GM23248 (cell line): ENCODE measurements at regions not wholly inside any gene's neighbourhood (a gene's known extent, or its start where the extent isn't known, plus 50 kb on each side); places are given as distances from the start of the nearest gene placed in this dataset.

ENCODE experiments used
- DNase-seq: peaks from one replicate; pipeline ENCODE4 v3.0.0-alpha.2; 2015
- H2AFZ ChIP-seq: fragments of 200-600 bp; sonication (generic); 2 replicates; pipeline ENCODE4 v1.6.1; 2016; ENCODE audit warnings: antibody characterized with exemption
- H3F3A ChIP-seq: fragments of 200-600 bp; sonication (generic); 2 replicates; pipeline ENCODE4 v1.6.1; 2016; ENCODE audit warnings: mild to moderate bottlenecking, antibody characterized with exemption, mixed run types; ENCODE audit not compliant: insufficient read depth
- H3K27ac ChIP-seq: fragments of 200-600 bp; sonication (generic); 2 replicates; pipeline ENCODE4 v1.5.1; 2016; ENCODE audit warnings: mild to moderate bottlenecking
- H3K27me3 ChIP-seq: fragments of 200-600 bp; sonication (generic); replicated peaks from 2 replicates; pipeline ENCODE4 v1.6.1; 2016; ENCODE audit warnings: mild to moderate bottlenecking; ENCODE audit not compliant: insufficient read depth
- H3K36me3 ChIP-seq: fragments of 200-600 bp; sonication (generic); 2 replicates; pipeline ENCODE4 v1.6.1; 2016; ENCODE audit warnings: low read depth, mild to moderate bottlenecking
- H3K4me1 ChIP-seq: fragments of 200-600 bp; sonication (generic); 2 replicates; pipeline ENCODE4 v1.6.1; 2016; ENCODE audit warnings: mild to moderate bottlenecking; ENCODE audit not compliant: insufficient read depth
- H3K4me2 ChIP-seq: fragments of 200-600 bp; sonication (generic); one replicate; pipeline ENCODE4 v1.6.1; 2016; ENCODE audit warnings: mild to moderate bottlenecking; ENCODE audit not compliant: unreplicated experiment
- H3K4me3 ChIP-seq: fragments of 200-600 bp; sonication (generic); 2 replicates; pipeline ENCODE4 v1.5.1; 2016; ENCODE audit warnings: mild to moderate bottlenecking
- H3K79me2 ChIP-seq: fragments of 200-600 bp; sonication (generic); 2 replicates; pipeline ENCODE4 v1.6.1; 2016; ENCODE audit warnings: mild to moderate bottlenecking; ENCODE audit not compliant: insufficient read depth
- H3K9ac ChIP-seq: fragments of 200-600 bp; sonication (generic); 2 replicates; pipeline ENCODE4 v1.6.1; 2016; ENCODE audit warnings: mild to moderate bottlenecking
- H3K9me2 ChIP-seq: fragments of 200-600 bp; sonication (generic); 2 replicates; pipeline ENCODE4 v1.6.1; 2016; ENCODE audit warnings: mixed run types, mild to moderate bottlenecking, moderate library complexity; ENCODE audit not compliant: insufficient read depth
- H3K9me3 ChIP-seq: fragments of 200-600 bp; sonication (generic); one replicate; pipeline ENCODE4 v1.6.1; 2017; ENCODE audit warnings: low read depth
- H4K20me1 ChIP-seq: fragments of 200-600 bp; sonication (generic); 2 replicates; pipeline ENCODE4 v1.6.0; 2016; ENCODE audit not compliant: insufficient read depth
- EZH2 ChIP-seq: fragments of 200-600 bp; sonication (generic); IDR thresholded peaks from 2 replicates; pipeline ENCODE4 v1.6.1; 2018; ENCODE audit warnings: antibody characterized with exemption, mild to moderate bottlenecking; ENCODE audit not compliant: insufficient read depth, poor library complexity, severe bottlenecking
- EZH2phosphoT487 ChIP-seq: fragments of 200-600 bp; sonication (generic); IDR thresholded peaks from 2 replicates; pipeline ENCODE4 v1.6.1; 2018; ENCODE audit warnings: antibody characterized with exemption, moderate library complexity, mild to moderate bottlenecking, low read depth; ENCODE audit not compliant: insufficient read depth
- WGBS, 2 experiments: methylation state at CpG; one replicate each; pipeline ENCODE4 v1.1.6; 2015 to 2017; ENCODE audit warnings: low lambda C conversion rate in 2 of 2, low coverage in 1 of 2; ENCODE audit errors: missing lambda C conversion rate in 2 of 2; 5-methylcytosine and 5-hydroxymethylcytosine counted together
- in situ Hi-C: fragments of 300-500 bp; cut with MboI; formaldehyde crosslinking; loops from 2 replicates; pipeline ENCODE4 v1.15.0; 2020

DNA sequence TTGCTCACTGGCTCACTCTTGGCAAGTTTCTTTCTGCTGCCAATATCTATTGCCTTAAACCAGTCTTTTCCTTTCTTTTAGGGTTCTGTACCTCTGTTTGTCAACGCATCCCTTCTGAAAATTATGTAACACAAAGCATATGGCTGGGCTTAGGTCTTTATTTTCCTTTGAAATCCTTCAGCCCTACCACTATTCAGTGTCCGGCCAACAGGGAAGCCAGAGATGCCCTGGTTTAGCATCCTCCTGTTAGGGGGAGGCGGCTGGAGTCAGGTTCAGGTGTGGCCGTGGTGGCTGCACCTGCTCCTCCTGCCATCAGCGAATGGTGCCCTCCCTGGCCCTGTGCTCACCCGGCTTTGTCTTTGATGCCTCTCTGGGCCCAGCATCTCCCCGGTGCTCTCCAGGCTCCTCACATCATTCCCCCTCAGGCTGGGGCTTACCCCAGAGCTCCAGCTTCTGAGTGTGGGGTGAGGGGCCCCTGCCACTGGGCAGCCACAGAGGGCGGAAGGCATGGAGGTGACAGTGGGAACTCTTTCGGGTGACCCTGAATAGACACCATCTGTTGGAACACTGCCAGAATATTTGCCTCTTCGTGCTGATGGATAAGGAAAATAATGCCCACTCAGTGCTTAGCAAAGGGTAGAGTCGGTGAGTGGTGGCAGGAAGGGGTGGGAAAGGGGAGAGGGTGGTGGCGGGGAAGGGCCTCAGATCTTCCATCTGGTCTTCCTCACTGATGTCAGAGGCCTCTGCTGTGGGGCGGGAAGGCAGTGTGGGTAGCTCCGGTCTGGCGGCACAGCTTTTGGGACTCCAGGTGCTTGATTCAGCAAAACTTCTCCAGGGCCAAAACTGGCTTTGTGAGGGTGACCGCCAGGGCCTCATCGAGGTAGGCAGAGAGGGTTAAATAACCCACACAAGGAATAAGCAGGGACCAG is 97.2 kb downstream of the DACT2 start:
- H3K9me2 ChIP-seq = no peaks in the 10 kb centered on the region
- no peak overlapping the region for H3K9ac ChIP-seq
- TF ChIP-seq EZH2 = no peak
- TF ChIP-seq EZH2phosphoT487 = no peak
- H3K36me3 ChIP-seq = no peaks in the 10 kb centered on the region
- no peak for DNase-seq
- H3K27ac ChIP-seq = no peak overlapping the region
- no peaks in the 10 kb centered on the region for H4K20me1 ChIP-seq
- no peak overlapping the region for H2AFZ ChIP-seq
- no peaks in the 10 kb centered on the region for H3K4me1 ChIP-seq
- in situ Hi-C loops = no loop called here
- no peaks in the 10 kb centered on the region for H3K79me2 ChIP-seq
- no peaks in the 10 kb centered on the region for H3K9me3 ChIP-seq
- no peak overlapping the region for H3K4me2 ChIP-seq
- no peaks in the 10 kb centered on the region for H3F3A ChIP-seq
- 51 to 55% methylated on average over 17 of the region's 17 CpGs for WGBS, 2 experiments
- H3K4me3 ChIP-seq = no peak overlapping the region
- H3K27me3 ChIP-seq = peaks cover 19% of the 10 kb centered on the region

DNA sequence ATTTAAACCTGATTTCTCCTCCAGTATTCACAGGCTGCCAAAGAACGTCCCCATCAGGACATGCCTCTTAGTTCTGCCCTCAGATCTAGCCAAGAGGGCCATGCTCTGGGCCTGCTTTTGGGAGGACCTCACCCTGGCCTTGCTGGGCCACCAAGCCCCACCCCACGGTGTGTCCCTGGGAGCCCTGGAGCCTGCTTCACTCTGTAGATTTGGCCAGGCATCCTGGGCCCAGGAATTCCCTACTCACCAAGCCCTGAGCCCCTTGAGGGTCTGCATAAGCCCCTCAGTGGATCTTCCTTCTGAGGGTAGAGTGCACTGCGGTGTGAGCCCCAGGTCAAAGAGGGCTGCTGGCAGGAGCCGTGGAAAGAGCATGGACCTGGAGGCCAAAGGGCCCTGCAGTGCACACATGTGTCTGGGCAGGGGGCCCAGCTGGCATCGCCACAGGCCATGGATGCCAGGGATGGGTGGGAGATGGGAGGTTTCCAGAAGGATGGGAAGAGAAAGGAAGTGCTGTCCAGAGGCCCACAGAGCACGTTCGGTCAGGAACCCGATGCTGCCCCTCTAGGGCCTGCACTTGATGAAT is 98.0 kb downstream of the DACT2 start:
- H3K4me2 ChIP-seq = no peak overlapping the region
- H3K4me3 ChIP-seq = no peak overlapping the region
- H4K20me1 ChIP-seq = no peaks in the 10 kb centered on the region
- H3K27ac ChIP-seq = no peak overlapping the region
- H3K79me2 ChIP-seq = no peaks in the 10 kb centered on the region
- H3K9me2 ChIP-seq = no peaks in the 10 kb centered on the region
- no peak overlapping the region for H2AFZ ChIP-seq
- in situ Hi-C loops = no loop called here
- no peaks in the 10 kb centered on the region for H3K36me3 ChIP-seq
- no peaks in the 10 kb centered on the region for H3K9me3 ChIP-seq
- no peak overlapping the region for H3K9ac ChIP-seq
- 15 to 16% methylated on average over 8 of the region's 8 CpGs for WGBS, 2 experiments
- TF ChIP-seq EZH2 (no peak), EZH2phosphoT487 (no peak)
- H3K27me3 ChIP-seq = peaks cover 11% of the 10 kb centered on the region
- DNase-seq = no peak
- H3F3A ChIP-seq = no peaks in the 10 kb centered on the region
- peaks cover 4% of the 10 kb centered on the region; the same call in 1 of the 2 replicates for H3K4me1 ChIP-seq

DNA sequence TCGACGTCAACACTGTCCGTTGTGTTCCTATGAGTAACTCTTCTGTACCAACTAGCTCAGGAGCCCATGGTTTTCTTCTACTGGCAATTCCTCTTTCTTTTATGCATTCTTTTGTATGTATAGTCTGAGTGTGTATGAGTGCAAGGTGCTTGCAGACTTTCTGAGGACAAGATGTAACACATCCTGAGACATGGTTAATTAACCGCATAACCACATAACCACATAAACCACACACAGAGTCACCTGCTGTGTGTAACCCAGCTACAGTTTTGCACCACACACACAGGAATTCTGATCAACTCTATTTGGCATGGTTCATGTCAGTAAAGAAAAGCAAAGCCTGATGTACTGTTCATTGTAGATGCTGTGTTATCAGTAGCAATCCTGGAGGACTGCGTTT is 98.6 kb downstream of the DACT2 start:
- H3K9me3 ChIP-seq = no peaks in the 10 kb centered on the region
- H4K20me1 ChIP-seq = no peaks in the 10 kb centered on the region
- H3K36me3 ChIP-seq = no peaks in the 10 kb centered on the region
- no peak overlapping the region for H2AFZ ChIP-seq
- no peak overlapping the region for H3K27ac ChIP-seq
- no peak overlapping the region for H3K9ac ChIP-seq
- H3K79me2 ChIP-seq = no peaks in the 10 kb centered on the region
- H3K9me2 ChIP-seq = no peaks in the 10 kb centered on the region
- no peaks in the 10 kb centered on the region for H3F3A ChIP-seq
- TF ChIP-seq EZH2phosphoT487 (no peak), EZH2 (no peak)
- WGBS, 2 experiments = 51 to 54% methylated on average over 5 of the region's 5 CpGs
- peaks cover 5% of the 10 kb centered on the region for H3K27me3 ChIP-seq
- no peak overlapping the region for H3K4me3 ChIP-seq
- peaks cover 4% of the 10 kb centered on the region; the same call in 1 of the 2 replicates for H3K4me1 ChIP-seq
- no peak overlapping the region for H3K4me2 ChIP-seq
- no peak for DNase-seq
- in situ Hi-C loops = no loop called here

DNA sequence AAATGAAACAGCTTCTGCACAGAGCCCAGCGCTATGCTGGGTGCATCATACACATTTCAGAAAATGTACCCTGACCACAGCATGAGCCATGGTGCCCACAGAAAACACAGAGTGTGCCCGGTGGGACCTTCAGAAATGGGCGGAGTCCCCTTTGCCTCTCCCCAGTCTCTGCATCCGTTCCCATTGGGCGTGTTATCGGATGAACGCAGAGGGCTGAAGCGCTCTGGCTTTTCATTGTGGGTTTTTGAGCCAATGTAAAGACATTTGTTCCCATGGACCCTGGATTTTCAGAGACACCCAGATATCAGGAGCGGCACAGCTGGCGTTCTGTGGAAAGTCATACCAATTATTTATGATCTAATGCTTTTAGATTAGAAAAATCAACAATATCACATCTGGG is 99.8 kb downstream of the DACT2 start:
- Histone ChIP-seq H3K4me1 (peaks cover 4% of the 10 kb centered on the region; the same call in 1 of the 2 replicates), H3K9me3 (no peaks in the 10 kb centered on the region), H3K9ac (no peak overlapping the region), H3K36me3 (no peaks in the 10 kb centered on the region), H3K4me3 (no peak overlapping the region), H3K27me3 (no peaks in the 10 kb centered on the region; the same call in none of the 2 replicates), H3K27ac (no peak overlapping the region), H4K20me1 (no peaks in the 10 kb centered on the region), H3K9me2 (no peaks in the 10 kb centered on the region), H3K79me2 (no peaks in the 10 kb centered on the region), H3F3A (no peaks in the 10 kb centered on the region), H3K4me2 (no peak overlapping the region), H2AFZ (no peak overlapping the region)
- TF ChIP-seq EZH2phosphoT487 (no peak), EZH2 (no peak)
- WGBS, 2 experiments = 79 to 83% methylated on average over 10 of the region's 10 CpGs
- in situ Hi-C loops = no loop called here
- DNase-seq = no peak
